ENCODE measurements at regions not wholly inside any gene's neighbourhood (a gene's known extent, or its start where the extent isn't known, plus 50 kb on each side); places are given as distances from the start of the nearest gene placed in this dataset.

DNA sequence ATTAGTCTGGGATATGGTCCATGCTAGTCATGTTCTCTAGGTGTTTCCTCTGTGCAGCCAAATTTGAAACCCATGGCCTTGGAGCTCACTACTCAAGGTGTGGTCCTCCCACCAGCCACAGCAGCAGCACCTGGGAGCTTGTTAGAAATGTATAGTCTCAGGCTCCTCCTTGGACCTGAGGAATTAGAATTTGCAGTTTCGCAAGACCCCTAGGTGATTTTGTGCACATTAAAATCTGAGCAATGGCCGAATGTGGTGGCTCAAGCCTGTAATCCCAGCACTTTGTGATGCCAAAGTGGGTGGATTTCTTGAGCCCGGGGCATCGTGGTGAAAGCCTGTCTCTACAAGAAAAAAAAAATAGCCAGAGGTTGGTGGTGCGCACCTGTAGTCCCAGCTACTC, 72.3 kb upstream of the NEK6 start:
- intact Hi-C loops (cut with micrococcal nuclease; ENCODE audit: unreplicated experiment): no loop called here
- CTCF ChIA-PET (ENCODE audit: unreplicated experiment): no interaction called here
- Histone ChIP-seq H3K4me3 (ENCODE audit: low read depth, low read length, poor library complexity, severe bottlenecking) (no peak overlapping the region), H3K36me3 (ENCODE audit: insufficient read depth, low read length) (no peaks in the 10 kb centered on the region), H2AFZ (ENCODE audit: low read length) (no peak overlapping the region), H3K27ac (ENCODE audit: low read depth, low read length, poor library complexity, severe bottlenecking) (no peak overlapping the region), H3K4me1 (ENCODE audit: insufficient read depth, low read length, poor library complexity, severe bottlenecking) (no peaks in the 10 kb centered on the region), H3K9me2 (ENCODE audit: insufficient read depth, low read length) (no peaks in the 10 kb centered on the region), H4K20me1 (ENCODE audit: insufficient read depth, low read length) (no peaks in the 10 kb centered on the region), H3K79me2 (ENCODE audit: insufficient read depth, low read depth, low read length) (no peaks in the 10 kb centered on the region), H3K9me3 (ENCODE audit: low read length) (no peaks in the 10 kb centered on the region), H3K4me2 (ENCODE audit: low read length) (no peak overlapping the region)
- no TSS peak for BruUV-seq (replicated peaks)
- TF ChIP-seq, protein P1, sequence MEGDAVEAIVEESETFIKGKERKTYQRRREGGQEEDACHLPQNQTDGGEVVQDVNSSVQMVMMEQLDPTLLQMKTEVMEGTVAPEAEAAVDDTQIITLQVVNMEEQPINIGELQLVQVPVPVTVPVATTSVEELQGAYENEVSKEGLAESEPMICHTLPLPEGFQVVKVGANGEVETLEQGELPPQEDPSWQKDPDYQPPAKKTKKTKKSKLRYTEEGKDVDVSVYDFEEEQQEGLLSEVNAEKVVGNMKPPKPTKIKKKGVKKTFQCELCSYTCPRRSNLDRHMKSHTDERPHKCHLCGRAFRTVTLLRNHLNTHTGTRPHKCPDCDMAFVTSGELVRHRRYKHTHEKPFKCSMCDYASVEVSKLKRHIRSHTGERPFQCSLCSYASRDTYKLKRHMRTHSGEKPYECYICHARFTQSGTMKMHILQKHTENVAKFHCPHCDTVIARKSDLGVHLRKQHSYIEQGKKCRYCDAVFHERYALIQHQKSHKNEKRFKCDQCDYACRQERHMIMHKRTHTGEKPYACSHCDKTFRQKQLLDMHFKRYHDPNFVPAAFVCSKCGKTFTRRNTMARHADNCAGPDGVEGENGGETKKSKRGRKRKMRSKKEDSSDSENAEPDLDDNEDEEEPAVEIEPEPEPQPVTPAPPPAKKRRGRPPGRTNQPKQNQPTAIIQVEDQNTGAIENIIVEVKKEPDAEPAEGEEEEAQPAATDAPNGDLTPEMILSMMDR (conservative IDR thresholded peaks at IDR 0.05; ENCODE audit: low read length): no peak
- TF ChIP-seq EZH2phosphoT487 (IDR thresholded peaks at IDR 0.05; ENCODE audit: borderline replicate concordance, low read depth, low read length): no peak
- no peak for DNase-seq (ENCODE audit: low spot score)
- POLR2A ChIA-PET: interaction anchor here (0.7 to 1.1 kb wide), 4 partner anchors 13 to 797 kb away, joined by 3 to 6 read pairs (median 5); no protein-coding TSS in a partner anchor

DNA sequence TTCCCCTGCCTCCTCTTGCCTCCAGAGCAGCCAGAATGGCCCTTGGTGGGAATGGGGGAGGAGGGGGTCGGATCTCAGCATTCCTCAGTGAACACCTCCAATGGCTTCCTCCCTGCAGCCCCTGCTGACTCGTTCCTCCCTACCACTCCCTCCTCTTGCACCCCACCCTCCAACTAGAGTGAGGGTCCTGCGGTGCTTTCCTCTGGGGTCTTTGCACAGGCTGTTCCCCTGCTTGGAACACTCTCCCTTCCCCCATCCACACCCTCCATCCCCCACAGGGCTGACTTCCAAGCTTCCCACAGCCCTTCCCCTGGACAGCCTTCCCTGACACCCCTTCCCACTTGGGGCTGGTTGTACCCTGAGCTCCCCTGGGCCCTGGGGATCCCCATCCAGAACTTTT, 70.4 kb upstream of the NEK6 start:
- CTCF ChIA-PET (ENCODE audit: unreplicated experiment): no interaction called here
- no peak for TF ChIP-seq EZH2phosphoT487 (IDR thresholded peaks at IDR 0.05; ENCODE audit: borderline replicate concordance, low read depth, low read length)
- TF ChIP-seq, protein P1 (conservative IDR thresholded peaks at IDR 0.05; ENCODE audit: low read length): no peak
- no peaks in the 10 kb centered on the region for H3K9me3 ChIP-seq (ENCODE audit: low read length)

DNA sequence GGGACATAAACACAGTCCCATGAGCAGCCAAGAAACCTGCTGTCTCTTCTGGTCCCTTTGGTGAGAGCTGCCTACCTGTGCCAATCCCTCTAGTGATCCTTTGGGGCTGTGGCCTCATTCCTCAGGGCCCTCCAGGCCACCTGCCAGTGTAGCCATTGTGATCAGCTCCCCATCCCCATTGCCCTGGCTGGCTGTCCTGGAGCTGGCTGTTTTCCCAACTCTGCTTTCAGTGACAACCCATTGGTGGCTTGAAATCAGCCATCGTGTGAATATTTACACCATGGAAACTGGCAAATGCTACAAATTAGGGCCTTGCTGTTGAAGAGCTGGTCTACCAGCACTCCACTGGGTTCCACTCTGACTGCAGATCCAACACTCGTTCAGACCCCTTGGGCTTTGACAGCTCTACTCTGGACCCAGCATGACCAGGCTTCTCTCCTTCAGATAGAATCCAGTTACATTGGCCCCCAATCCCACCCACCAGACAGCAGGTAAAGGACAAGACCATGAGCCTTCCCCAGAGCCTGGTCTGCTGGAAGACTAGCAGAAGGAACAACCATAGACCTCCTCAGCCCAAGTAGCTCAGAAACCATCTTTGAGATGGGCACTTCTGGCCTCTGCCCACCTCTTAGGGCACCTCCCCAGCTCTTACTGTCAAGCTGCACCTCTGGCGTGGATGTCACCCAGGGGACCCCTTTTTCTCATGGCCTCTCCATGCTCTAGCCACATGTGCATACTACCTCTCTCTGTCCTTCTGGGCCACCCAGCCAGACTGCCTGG, 69.2 kb upstream of the NEK6 start:
- no peaks in the 10 kb centered on the region for H3K79me2 ChIP-seq (ENCODE audit: insufficient read depth, low read depth, low read length)
- DNase-seq (ENCODE audit: low spot score): no peak
- ChIA-PET CTCF (ENCODE audit: unreplicated experiment) (interaction anchor here (1.0 kb wide), 1 partner anchor 9 kb away, joined by 3 read pairs; no protein-coding TSS in a partner anchor), POLR2A (no interaction called here)
- no peaks in the 10 kb centered on the region for H3K36me3 ChIP-seq (ENCODE audit: insufficient read depth, low read length)
- H3K9me3 ChIP-seq (ENCODE audit: low read length): no peaks in the 10 kb centered on the region
- H3K4me2 ChIP-seq (ENCODE audit: low read length): no peak overlapping the region
- H3K4me3 ChIP-seq (ENCODE audit: low read depth, low read length, poor library complexity, severe bottlenecking): no peak overlapping the region
- BruUV-seq (replicated peaks): no TSS peak
- H3K4me1 ChIP-seq (ENCODE audit: insufficient read depth, low read length, poor library complexity, severe bottlenecking): no peaks in the 10 kb centered on the region
- H3K9me2 ChIP-seq (ENCODE audit: insufficient read depth, low read length): no peaks in the 10 kb centered on the region
- no peak overlapping the region for H2AFZ ChIP-seq (ENCODE audit: low read length)
- H3K27ac ChIP-seq (ENCODE audit: low read depth, low read length, poor library complexity, severe bottlenecking): no peak overlapping the region
- no peak for TF ChIP-seq EZH2phosphoT487 (IDR thresholded peaks at IDR 0.05; ENCODE audit: borderline replicate concordance, low read depth, low read length)
- TF ChIP-seq, protein P1 (conservative IDR thresholded peaks at IDR 0.05; ENCODE audit: low read length): no peak
- intact Hi-C loops (cut with micrococcal nuclease; ENCODE audit: unreplicated experiment): no loop called here
- no peaks in the 10 kb centered on the region for H4K20me1 ChIP-seq (ENCODE audit: insufficient read depth, low read length)

More for the DNA sequence above, 70.4 kb upstream of the NEK6 start:
- Histone ChIP-seq H3K79me2 (ENCODE audit: insufficient read depth, low read depth, low read length) (no peaks in the 10 kb centered on the region), H3K9me2 (ENCODE audit: insufficient read depth, low read length) (no peaks in the 10 kb centered on the region), H3K36me3 (ENCODE audit: insufficient read depth, low read length) (no peaks in the 10 kb centered on the region), H4K20me1 (ENCODE audit: insufficient read depth, low read length) (no peaks in the 10 kb centered on the region), H3K4me1 (ENCODE audit: insufficient read depth, low read length, poor library complexity, severe bottlenecking) (no peaks in the 10 kb centered on the region), H3K27ac (ENCODE audit: low read depth, low read length, poor library complexity, severe bottlenecking) (no peak overlapping the region), H2AFZ (ENCODE audit: low read length) (no peak overlapping the region), H3K4me2 (ENCODE audit: low read length) (no peak overlapping the region), H3K4me3 (ENCODE audit: low read depth, low read length, poor library complexity, severe bottlenecking) (no peak overlapping the region)
- BruUV-seq (replicated peaks): no TSS peak
- intact Hi-C loops (cut with micrococcal nuclease; ENCODE audit: unreplicated experiment): no loop called here
- no peak for DNase-seq (ENCODE audit: low spot score)
- POLR2A ChIA-PET: no interaction called here

Data from OCI-LY7 (cell line).